ENCODE measurements at regions not wholly inside any gene's neighbourhood (a gene's known extent, or its start where the extent isn't known, plus 50 kb on each side); places are given as distances from the start of the nearest gene placed in this dataset.
"Not testable (repeated sequence)": the region's sequence is repeated elsewhere in the genome, so short reads cannot be mapped to it uniquely, and the experiment has no call there.

- TF ChIP-seq, protein P1, sequence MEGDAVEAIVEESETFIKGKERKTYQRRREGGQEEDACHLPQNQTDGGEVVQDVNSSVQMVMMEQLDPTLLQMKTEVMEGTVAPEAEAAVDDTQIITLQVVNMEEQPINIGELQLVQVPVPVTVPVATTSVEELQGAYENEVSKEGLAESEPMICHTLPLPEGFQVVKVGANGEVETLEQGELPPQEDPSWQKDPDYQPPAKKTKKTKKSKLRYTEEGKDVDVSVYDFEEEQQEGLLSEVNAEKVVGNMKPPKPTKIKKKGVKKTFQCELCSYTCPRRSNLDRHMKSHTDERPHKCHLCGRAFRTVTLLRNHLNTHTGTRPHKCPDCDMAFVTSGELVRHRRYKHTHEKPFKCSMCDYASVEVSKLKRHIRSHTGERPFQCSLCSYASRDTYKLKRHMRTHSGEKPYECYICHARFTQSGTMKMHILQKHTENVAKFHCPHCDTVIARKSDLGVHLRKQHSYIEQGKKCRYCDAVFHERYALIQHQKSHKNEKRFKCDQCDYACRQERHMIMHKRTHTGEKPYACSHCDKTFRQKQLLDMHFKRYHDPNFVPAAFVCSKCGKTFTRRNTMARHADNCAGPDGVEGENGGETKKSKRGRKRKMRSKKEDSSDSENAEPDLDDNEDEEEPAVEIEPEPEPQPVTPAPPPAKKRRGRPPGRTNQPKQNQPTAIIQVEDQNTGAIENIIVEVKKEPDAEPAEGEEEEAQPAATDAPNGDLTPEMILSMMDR (IDR thresholded peaks at IDR 0.05; ENCODE audit: borderline replicate concordance, extremely low read depth, insufficient read depth): no peak
- intact Hi-C loops (cut with DNase I): no loop called here
- Histone ChIP-seq H3K27me3 (ENCODE audit: control insufficient read depth, insufficient read depth, low read length) (no peaks in the 10 kb centered on the region), H3K27ac (ENCODE audit: low read depth in 2 of 2, low read length in 2 of 2) (no peak overlapping the region), H3K9me3 (ENCODE audit: control insufficient read depth in 2 of 3, insufficient read depth in 1 of 3, low read length in 3 of 3) (no peaks in the 10 kb centered on the region), H3K9ac (ENCODE audit: low read length in 3 of 3) (no peak overlapping the region), H3K36me3 (ENCODE audit: control insufficient read depth in 2 of 3, insufficient read depth in 3 of 3, low read length in 3 of 3) (no peaks in the 10 kb centered on the region), H3K4me1 (ENCODE audit: control insufficient read depth in 2 of 3, insufficient read depth in 2 of 3, low read depth in 1 of 3, low read length in 3 of 3) (no peaks in the 10 kb centered on the region), H3K4me3 (ENCODE audit: low read length in 3 of 3) (no peak overlapping the region)
- no peak for DNase-seq
- no peak for FAIRE-seq
Measured at GRCh38 chr9:12318732-12319685, 374.2 kb upstream of the TYRP1 start.

GRCh38 chr9:12329623-12329985, 363.6 kb upstream of the TYRP1 start:
- H3K9me3 ChIP-seq (ENCODE audit: control insufficient read depth in 2 of 3, insufficient read depth in 1 of 3, low read length in 3 of 3): no peaks in the 10 kb centered on the region
- DNase-seq: no peak
- H3K36me3 ChIP-seq (ENCODE audit: control insufficient read depth in 2 of 3, insufficient read depth in 3 of 3, low read length in 3 of 3): no peaks in the 10 kb centered on the region
- no peaks in the 10 kb centered on the region for H3K27me3 ChIP-seq (ENCODE audit: control insufficient read depth, insufficient read depth, low read length)
- H3K27ac ChIP-seq (ENCODE audit: low read depth in 2 of 2, low read length in 2 of 2): no peak overlapping the region
- H3K4me1 ChIP-seq (ENCODE audit: control insufficient read depth in 2 of 3, insufficient read depth in 2 of 3, low read depth in 1 of 3, low read length in 3 of 3): no peaks in the 10 kb centered on the region
- H3K4me3 ChIP-seq (ENCODE audit: low read length in 3 of 3): no peak overlapping the region
- FAIRE-seq: no peak
- intact Hi-C loops (cut with DNase I): no loop called here
- H3K9ac ChIP-seq (ENCODE audit: low read length in 3 of 3): no peak overlapping the region
- TF ChIP-seq, protein P1 (IDR thresholded peaks at IDR 0.05; ENCODE audit: borderline replicate concordance, extremely low read depth, insufficient read depth): no peak

- not testable (repeated sequence) for H3K27ac ChIP-seq (ENCODE audit: low read depth in 2 of 2, low read length in 2 of 2)
Measured at GRCh38 chr9:12333966-12334365, 359.2 kb upstream of the TYRP1 start.

GRCh38 chr9:12350775-12351174, 342.4 kb upstream of the TYRP1 start:
- Histone ChIP-seq H3K9ac (ENCODE audit: low read length in 3 of 3) (no peak overlapping the region), H3K27ac (ENCODE audit: low read depth in 2 of 2, low read length in 2 of 2) (no peak overlapping the region), H3K27me3 (ENCODE audit: control insufficient read depth, insufficient read depth, low read length) (no peaks in the 10 kb centered on the region), H3K4me3 (ENCODE audit: low read length in 3 of 3) (no peak overlapping the region), H3K36me3 (ENCODE audit: control insufficient read depth in 2 of 3, insufficient read depth in 3 of 3, low read length in 3 of 3) (no peaks in the 10 kb centered on the region), H3K9me3 (ENCODE audit: control insufficient read depth in 2 of 3, insufficient read depth in 1 of 3, low read length in 3 of 3) (no peaks in the 10 kb centered on the region), H3K4me1 (ENCODE audit: control insufficient read depth in 2 of 3, insufficient read depth in 2 of 3, low read depth in 1 of 3, low read length in 3 of 3) (no peaks in the 10 kb centered on the region)
- no peak for FAIRE-seq
- TF ChIP-seq, protein P1 (IDR thresholded peaks at IDR 0.05; ENCODE audit: borderline replicate concordance, extremely low read depth, insufficient read depth): no peak
- DNase-seq: no peak
- intact Hi-C loops (cut with DNase I): no loop called here

More at GRCh38 chr9:12333966-12334365, 359.2 kb upstream of the TYRP1 start:
- H3K4me1 ChIP-seq (ENCODE audit: control insufficient read depth in 2 of 3, insufficient read depth in 2 of 3, low read depth in 1 of 3, low read length in 3 of 3); H3K36me3 ChIP-seq (ENCODE audit: control insufficient read depth in 2 of 3, insufficient read depth in 3 of 3, low read length in 3 of 3); FAIRE-seq; DNase-seq; H3K27me3 ChIP-seq (ENCODE audit: control insufficient read depth, insufficient read depth, low read length); H3K9ac ChIP-seq (ENCODE audit: low read length in 3 of 3); H3K4me3 ChIP-seq (ENCODE audit: low read length in 3 of 3); intact Hi-C loops (cut with DNase I); H3K9me3 ChIP-seq (ENCODE audit: control insufficient read depth in 2 of 3, insufficient read depth in 1 of 3, low read length in 3 of 3): not testable (repeated sequence)

Measured in kidney (tissue), 13 donors.